Activated naive CD4-positive, alpha-beta T cell treated with anti-CD3 and anti-CD28 coated beads, Interleukin-2, amount 50 U/mL, for 72 hours (primary cell): ENCODE measurements at regions not wholly inside any gene's neighbourhood (a gene's known extent, or its start where the extent isn't known, plus 50 kb on each side); places are given as distances from the start of the nearest gene placed in this dataset.

Experiments
- ATAC-seq, 2 donors: fragments of 150-1000 bp; cut with Tn5 transposase; 2 replicates each; pipeline ENCODE4 v1.10.0; 2021; ENCODE audit warnings: mild to moderate bottlenecking in 2 of 2, moderate library complexity in 2 of 2
- DNase-seq, 2 donors: peaks; one replicate each; pipeline ENCODE4 v3.0.0; 2021 to 2022; ENCODE audit warnings: low spot score in 2 of 2
- H3K27ac Mint-ChIP-seq, 2 donors: one replicate each; pipeline ENCODE4 v1.8.0; 2022; ENCODE audit warnings: mild to moderate bottlenecking in 2 of 2, mixed read lengths in 2 of 2
- H3K36me3 Mint-ChIP-seq, 2 donors: one replicate each; pipeline ENCODE4 v1.8.0; 2022; ENCODE audit warnings: mixed read lengths in 2 of 2
- H3K9me3 Mint-ChIP-seq, 2 donors: one replicate each; pipeline ENCODE4 v1.8.0; 2022; ENCODE audit warnings: mixed read lengths in 2 of 2

DNA sequence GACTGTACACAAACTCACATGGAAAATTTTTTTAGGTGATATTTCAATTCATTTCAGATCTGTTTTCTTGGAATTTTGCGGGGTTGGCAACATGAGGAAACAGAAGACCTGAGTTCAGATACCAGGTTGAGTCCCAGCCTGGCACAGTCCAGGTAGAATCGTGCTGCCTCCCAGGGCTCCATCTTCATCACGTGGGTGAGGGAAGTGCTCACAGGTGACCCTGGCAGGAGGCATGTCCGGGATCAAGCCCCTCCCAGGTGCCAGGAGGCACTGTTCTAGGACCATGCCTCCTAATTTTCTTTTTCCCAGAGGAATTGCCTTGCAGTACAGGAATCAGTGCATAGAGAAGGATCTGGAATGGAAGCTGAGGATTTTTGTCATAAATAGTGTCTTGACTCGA lies 318.3 kb upstream of the IRX4 start:
- DNase-seq (no peak), ATAC-seq (no peak)
- Mint-ChIP-seq H3K9me3 (peaks cover 3 to 7% of the 10 kb centered on the region in 2 donors), H3K36me3 (peaks cover 0 to 6% of the 10 kb centered on the region in 2 donors), H3K27ac (no peak overlapping the region)

DNA sequence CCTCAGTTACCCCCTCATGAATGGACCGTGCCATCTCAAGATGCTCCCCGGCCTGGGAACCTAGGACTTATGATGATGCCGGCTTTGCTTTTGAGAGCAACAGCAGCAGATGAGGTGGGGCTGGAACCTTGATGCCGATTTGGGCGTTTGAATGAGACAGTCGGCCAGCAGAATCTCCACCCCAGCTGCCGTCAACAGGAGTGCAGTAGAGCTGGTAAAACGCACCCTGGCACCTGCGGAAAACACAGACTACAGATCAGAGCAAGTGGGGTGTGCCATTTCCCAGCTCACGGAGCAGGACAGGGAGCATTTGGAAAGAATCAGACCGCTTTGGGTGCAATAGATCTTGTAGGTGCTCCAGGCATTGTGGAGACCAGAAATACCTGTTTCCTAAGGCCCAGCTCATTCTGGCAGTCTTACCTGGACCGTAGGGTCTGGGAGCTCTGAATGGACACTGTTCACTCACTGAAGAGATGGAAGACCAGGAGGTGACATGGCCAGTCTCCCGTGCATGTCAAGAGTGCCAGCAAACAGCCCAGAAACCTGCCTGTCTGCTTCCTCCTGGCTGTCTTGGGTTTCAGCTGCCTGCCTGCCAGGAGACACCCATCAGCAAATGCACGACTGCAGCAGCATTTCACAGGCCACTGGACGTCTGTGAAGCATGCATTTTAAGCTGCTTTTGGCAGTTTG lies 317.7 kb upstream of the IRX4 start:
- H3K9me3 Mint-ChIP-seq = peaks cover 3 to 13% of the 10 kb centered on the region in 2 donors
- peaks cover 0 to 6% of the 10 kb centered on the region in 2 donors for H3K36me3 Mint-ChIP-seq
- ATAC-seq (no peak), DNase-seq (no peak)
- H3K27ac Mint-ChIP-seq = no peak overlapping the region

DNA sequence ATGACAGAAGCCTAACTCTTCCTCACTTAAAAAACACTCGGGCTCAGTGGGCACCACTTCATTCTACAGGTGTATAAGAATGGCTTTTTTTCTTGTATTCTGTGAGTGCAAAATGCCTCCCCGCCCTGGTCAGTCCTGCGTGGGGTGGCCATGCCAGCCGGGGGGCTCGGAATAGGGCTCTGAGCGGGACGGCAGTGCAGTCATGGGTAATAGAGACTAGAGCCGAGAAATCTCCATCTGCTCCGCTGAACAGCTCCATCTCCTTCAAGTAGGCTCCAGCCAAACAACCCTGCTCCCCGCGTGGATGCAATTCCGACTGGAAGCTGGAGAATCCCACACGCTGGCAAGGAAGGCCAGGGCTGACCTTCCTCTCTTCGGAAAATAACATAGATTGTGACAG lies 317.0 kb upstream of the IRX4 start:
- no peak overlapping the region for H3K27ac Mint-ChIP-seq
- ATAC-seq = no peak
- no peak for DNase-seq
- H3K9me3 Mint-ChIP-seq = peaks cover 3 to 13% of the 10 kb centered on the region in 2 donors
- H3K36me3 Mint-ChIP-seq = peaks cover 0 to 6% of the 10 kb centered on the region in 2 donors

DNA sequence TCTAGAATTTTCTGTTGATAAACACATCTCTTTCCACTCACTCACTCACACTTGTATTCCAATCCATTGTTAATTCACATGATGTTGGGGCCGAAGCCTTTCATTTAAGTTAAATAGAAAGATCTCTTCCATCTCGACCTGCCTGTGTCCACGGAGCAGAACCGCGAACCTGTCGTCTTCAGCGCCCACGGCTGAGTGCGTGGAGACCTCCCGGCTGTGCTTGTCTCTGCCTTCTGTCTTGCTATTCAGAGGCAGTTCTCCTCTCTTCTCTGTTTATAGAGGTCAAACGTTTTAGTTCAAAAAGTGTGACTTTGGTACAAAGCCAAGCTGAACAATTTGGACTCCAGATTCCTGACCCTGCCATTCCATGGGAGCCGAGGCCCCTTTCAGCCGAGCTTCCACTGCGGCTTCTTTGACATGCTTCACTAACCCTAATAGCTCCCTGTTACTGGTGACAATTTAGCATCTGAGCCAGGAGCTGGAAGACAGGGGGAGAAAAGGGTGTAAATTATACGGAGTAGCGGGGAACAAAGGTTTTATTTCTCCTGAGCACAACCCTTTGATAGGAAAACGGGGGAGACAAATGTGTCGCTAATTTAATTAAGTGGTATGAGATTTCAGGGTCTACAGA lies 314.4 kb upstream of the IRX4 start:
- H3K27ac Mint-ChIP-seq = no peak overlapping the region
- peaks cover 0 to 6% of the 10 kb centered on the region in 2 donors for H3K36me3 Mint-ChIP-seq
- peaks cover 3 to 13% of the 10 kb centered on the region in 2 donors for H3K9me3 Mint-ChIP-seq
- DNase-seq (no peak), ATAC-seq (no peak)

DNA sequence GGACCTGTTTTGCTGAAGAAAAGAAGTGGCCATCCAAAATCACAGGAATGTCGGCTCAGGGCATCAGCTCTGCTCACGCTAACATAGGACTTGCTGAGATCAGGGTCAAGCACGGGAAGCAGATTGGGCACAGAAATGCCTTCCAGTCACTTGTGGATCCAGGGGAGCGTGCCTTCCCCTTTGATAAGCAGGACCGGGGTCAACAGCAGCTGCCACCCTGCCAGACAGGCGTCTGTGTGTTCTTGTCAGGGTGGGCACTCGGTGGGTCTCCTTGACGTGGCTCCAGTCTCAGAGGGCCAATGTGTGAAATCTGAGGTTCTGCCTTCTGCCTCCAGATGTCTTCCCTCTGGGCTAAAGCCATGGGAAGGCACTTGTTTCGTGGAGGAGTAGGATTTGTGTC lies 313.7 kb upstream of the IRX4 start:
- peaks cover 3 to 13% of the 10 kb centered on the region in 2 donors for H3K9me3 Mint-ChIP-seq
- DNase-seq = no peak

DNA sequence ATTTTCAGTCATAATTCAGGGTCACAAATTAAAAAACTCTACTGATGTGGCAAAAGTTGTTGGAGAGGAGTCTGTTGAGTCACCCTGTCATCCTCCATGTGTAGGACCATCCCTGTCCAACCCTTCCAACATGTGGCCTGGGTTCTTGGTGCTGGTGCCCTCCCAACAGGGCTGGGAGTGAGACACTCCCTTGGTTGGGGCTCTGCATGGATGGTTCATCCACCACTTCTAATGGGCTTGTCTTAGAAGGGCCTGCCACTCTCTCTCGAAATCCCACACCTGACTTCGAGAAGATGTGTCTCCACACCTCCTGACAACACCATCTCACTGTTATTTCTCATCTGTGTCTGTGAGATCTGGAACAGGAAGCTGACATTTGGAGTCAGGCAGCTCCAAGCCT lies 312.2 kb upstream of the IRX4 start:
- Mint-ChIP-seq H3K36me3 (peaks cover 0 to 6% of the 10 kb centered on the region in 2 donors), H3K9me3 (peaks cover 3 to 13% of the 10 kb centered on the region in 2 donors), H3K27ac (no peak overlapping the region)
- no peak for DNase-seq
- no peak for ATAC-seq

More for the DNA sequence above, 313.7 kb upstream of the IRX4 start:
- Mint-ChIP-seq H3K36me3 (peaks cover 0 to 6% of the 10 kb centered on the region in 2 donors), H3K27ac (no peak overlapping the region)
- ATAC-seq = no peak

DNA sequence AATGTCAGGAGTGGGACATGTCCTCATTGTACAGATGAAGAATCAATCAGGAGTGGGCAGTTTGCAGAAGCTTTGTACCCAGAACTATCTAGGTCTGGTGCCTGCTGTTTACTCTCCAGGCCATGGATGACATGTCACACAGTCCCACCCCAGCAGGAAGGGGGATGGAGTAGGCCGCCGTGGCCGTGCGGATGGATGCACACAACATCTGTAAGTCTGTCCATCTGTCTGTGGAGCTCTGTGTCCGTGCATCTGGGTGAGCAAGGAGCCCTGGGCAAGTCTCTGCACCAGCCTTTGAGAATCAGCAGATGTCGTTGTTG lies 311.5 kb upstream of the IRX4 start:
- Mint-ChIP-seq H3K36me3 (peaks cover 0 to 6% of the 10 kb centered on the region in 2 donors), H3K9me3 (peaks cover 3 to 13% of the 10 kb centered on the region in 2 donors), H3K27ac (no peak overlapping the region)
- DNase-seq (no peak), ATAC-seq (no peak)

DNA sequence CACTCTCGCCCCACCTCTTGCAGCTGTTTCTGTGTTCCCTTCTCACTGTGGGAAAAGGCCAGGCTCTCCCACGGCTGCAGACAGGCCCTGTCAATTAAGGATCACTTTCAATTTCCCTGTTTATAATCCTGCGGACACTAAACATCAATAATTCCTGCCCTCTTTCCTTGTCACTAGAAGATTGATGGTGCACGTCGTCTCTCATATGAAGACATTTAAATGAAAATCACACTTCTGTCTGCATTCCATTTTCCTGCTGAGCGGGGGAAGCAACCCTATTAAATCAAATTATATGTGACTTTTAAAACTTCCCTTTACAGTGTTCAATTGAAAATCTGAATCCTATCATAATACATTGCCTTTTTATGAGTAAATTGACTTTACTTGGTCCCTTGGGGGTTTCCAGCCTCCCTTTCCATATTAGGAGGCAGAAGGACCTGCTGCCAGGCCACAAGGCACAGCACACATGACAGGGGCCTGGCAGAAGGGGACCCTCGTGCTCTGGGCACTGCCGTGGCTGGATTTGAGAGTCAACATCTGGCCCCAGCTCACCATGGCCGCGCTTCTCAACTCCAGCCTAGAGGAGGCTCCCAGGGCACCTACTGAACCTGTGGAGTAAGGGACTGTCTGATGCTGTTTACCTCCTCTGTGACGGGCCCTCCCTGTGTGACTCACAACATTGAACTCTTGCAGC lies 311.0 kb upstream of the IRX4 start:
- peaks cover 3 to 13% of the 10 kb centered on the region in 2 donors for H3K9me3 Mint-ChIP-seq

DNA sequence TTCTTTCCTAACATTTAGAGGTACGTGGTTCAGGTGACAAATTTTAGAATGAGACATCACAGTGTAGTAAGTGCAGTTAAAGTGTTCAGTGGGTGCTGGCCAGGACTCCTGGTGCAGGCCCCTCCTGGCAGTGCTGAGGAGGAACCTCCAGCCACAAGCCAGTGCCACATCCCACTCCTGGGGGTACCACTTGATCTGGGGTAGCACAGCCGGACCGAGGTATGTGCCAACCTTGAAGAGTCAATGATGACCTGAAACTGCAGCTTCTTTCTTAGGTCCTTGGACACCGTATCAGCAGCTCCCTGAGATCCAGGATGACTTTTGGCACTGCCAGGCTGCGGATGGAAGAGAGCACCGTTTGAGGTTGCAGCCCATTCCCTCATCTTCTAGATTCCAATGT lies 310.4 kb upstream of the IRX4 start:
- DNase-seq (no peak), ATAC-seq (no peak)
- peaks cover 0 to 6% of the 10 kb centered on the region in 2 donors for H3K36me3 Mint-ChIP-seq
- peaks cover 3 to 13% of the 10 kb centered on the region in 2 donors for H3K9me3 Mint-ChIP-seq
- H3K27ac Mint-ChIP-seq = no peak overlapping the region

More for the DNA sequence above, 311.0 kb upstream of the IRX4 start:
- DNase-seq = no peak
- no peak overlapping the region for H3K27ac Mint-ChIP-seq
- ATAC-seq = no peak
- peaks cover 0 to 6% of the 10 kb centered on the region in 2 donors for H3K36me3 Mint-ChIP-seq

DNA sequence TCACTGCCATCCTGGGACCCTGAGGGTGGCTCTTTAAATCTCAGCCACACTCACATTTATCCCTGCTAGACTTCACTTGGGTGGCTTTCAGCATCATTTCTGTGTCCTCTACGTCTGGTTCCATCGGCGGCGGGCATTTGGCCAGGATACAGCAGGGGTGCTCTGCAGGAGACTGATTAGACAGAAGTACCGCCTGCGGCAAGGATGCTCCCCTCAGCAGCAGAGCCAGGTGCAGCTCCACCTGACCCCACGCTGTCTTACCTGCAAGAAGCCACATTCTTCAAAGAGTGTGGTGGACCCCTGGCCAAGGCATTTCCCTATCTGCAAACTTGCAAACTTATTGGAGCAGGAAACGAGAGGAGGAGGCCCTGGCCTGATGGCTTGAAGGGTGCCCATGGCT lies 309.8 kb upstream of the IRX4 start:
- no peak for ATAC-seq
- peaks cover 0 to 6% of the 10 kb centered on the region in 2 donors for H3K36me3 Mint-ChIP-seq
- no peak overlapping the region for H3K27ac Mint-ChIP-seq
- DNase-seq = no peak
- H3K9me3 Mint-ChIP-seq = peaks cover 3 to 13% of the 10 kb centered on the region in 2 donors

DNA sequence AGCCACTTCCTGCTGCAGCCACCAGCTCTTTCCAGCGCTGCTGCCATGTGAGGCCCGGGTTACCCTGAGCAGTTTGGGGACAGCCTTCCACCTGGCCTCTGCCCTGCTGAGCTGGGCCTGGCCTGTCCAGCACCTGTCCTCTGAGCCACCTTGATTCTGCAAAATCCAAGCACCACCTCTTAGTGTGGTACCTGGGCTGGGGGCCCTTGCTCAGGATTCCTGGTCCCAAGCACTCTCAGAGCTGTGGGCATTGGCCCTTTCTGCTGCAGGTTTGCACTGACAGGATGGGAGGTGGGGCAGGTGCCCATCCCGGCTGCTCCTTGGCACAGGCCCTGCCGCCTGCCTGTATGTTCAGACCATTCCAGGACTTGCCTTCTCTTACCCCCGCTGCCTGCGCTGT lies 309.2 kb upstream of the IRX4 start:
- ATAC-seq (no peak), DNase-seq (no peak)
- peaks cover 0 to 2% of the 10 kb centered on the region in 2 donors for H3K36me3 Mint-ChIP-seq
- peaks cover under 1 to 10% of the 10 kb centered on the region in 2 donors for H3K9me3 Mint-ChIP-seq
- H3K27ac Mint-ChIP-seq = no peak overlapping the region

DNA sequence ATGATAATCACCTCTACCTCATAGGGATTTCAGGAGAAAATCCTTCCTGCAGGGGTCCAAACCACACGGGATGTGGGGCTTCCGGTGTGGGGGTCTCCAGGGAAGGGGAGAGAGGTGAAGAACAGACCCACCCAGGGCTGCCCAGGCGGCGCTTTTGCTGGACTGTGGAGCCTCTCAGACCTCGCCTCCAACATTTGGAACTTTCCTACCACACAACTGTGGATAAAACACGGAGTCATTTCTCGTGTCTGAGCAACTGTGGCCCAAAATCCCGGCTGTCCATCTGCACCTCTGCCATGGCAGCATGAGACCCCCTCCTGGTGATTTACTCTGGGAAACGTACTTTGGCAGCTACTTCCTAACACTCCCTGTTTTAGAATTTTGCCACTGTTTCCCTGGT lies 307.8 kb upstream of the IRX4 start:
- ATAC-seq = no peak
- H3K27ac Mint-ChIP-seq = no peak overlapping the region

DNA sequence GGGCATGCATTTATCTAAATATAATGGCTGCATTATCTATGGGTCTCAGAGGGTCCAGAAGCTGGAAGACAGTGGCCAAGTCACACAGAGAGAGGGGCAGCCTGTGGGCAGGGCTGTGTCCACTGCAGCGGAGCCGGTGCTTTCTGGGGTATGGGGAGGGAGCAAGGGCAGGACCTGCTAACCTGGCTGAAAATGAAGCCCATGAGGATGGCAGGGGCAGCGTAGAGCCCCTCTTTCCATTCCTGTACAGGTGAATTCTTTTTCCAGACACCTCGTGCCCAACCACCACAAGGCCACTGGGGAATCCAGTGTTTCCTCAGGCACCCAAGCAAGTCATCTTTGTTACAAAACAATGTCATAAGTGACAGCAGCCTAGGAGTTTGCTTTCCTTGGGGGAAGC lies 305.9 kb upstream of the IRX4 start:
- no peaks in the 10 kb centered on the region for H3K36me3 Mint-ChIP-seq
- ATAC-seq (no peak), DNase-seq (no peak)
- H3K9me3 Mint-ChIP-seq = no peaks in the 10 kb centered on the region
- H3K27ac Mint-ChIP-seq = no peak overlapping the region

More for the DNA sequence above, 307.8 kb upstream of the IRX4 start:
- no peaks in the 10 kb centered on the region for H3K36me3 Mint-ChIP-seq
- peaks cover 0 to 1% of the 10 kb centered on the region in 2 donors for H3K9me3 Mint-ChIP-seq
- DNase-seq = no peak

DNA sequence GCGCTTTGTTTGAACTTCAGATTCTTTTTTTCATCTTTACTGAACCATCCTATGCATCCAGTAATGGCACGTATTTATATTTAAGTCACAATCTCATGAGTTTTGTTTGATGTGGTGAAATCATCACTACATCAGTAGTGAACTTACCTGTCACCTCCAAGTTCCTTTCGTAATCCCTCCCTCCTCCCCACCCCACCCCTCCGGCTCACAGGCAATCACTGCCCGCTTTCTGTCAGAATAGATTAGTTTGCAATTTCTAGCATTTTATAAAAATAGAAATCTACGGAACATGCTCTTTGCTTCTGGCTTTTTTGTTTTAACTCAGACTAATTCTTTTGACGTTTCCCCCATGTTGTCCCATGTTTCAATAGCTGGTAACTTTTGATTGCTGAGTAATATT lies 305.4 kb upstream of the IRX4 start:
- no peak overlapping the region for H3K27ac Mint-ChIP-seq
- H3K36me3 Mint-ChIP-seq = no peaks in the 10 kb centered on the region
- H3K9me3 Mint-ChIP-seq = no peaks in the 10 kb centered on the region
- ATAC-seq = no peak
- no peak for DNase-seq

DNA sequence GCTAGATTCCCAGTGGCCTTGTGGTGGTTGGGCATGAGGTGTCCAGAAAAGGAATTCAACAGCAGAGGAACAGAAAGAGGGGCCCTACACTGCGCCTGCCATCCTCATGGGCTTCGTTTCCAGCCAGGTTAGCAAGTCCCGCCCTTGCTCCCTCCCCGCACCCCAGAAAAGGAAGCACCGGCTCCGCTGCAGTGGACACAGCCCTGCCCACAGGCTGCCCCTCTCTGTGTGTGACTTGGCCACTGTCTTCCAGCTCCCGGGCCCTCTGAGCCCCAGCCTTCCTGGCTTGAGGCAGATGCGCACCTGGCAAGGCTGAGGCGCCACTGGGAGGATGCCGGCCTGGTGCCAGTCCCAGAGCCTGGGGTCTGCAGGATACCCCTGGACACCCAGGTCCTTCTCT lies 305.0 kb upstream of the IRX4 start:
- Mint-ChIP-seq H3K27ac (no peak overlapping the region), H3K36me3 (no peaks in the 10 kb centered on the region), H3K9me3 (no peaks in the 10 kb centered on the region)
- ATAC-seq (no peak), DNase-seq (no peak)

DNA sequence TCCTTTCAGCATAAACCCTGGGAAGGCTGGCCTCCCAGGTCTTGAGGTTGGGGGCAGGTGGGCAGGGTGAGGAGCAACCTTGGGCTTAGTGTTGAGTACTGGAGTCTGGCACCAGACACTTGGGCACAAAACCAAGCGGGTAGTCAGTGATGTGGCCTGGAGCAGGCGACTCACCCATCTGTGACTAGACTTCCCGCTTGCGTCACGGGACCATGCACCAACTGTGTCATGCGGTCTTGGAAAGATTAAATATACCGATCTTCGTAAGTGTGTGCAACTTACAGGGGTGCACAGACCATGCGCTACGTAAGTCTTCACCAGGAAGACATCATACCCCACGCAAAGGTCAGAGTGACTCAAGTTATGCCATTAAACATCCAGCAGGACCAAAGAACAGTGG lies 304.4 kb upstream of the IRX4 start:
- ATAC-seq (no peak), DNase-seq (no peak)
- Mint-ChIP-seq H3K9me3 (no peaks in the 10 kb centered on the region), H3K36me3 (no peaks in the 10 kb centered on the region), H3K27ac (no peak overlapping the region)

DNA sequence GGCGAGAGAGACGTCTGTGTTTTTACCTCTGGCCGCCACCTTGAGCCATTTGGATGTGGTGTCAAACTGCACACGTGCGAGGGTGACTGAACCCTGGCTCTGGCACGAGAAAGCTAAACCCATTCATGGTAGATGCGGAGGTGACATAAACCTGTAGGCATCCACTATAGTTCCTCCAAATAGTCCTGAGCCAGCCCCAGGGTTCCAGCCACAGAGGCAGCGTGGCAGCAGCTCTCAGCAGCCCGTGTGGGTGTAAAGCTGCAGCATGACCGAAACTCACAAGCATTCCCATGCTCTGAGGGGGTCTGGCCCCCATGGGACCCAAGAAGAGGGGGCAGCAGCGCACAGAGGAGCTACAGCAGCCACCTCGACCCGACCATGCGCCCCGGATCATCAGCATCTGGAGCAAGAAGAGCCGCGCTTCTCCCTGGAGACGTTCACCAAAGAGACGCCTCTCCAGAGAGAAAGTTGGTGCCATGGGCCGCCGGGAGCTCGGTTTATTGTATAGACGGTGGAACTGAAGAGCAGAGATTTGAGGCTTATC lies 303.8 kb upstream of the IRX4 start:
- no peak overlapping the region for H3K27ac Mint-ChIP-seq
- ATAC-seq (no peak), DNase-seq (no peak)
- H3K9me3 Mint-ChIP-seq = no peaks in the 10 kb centered on the region
- no peaks in the 10 kb centered on the region for H3K36me3 Mint-ChIP-seq
